WTC11 (cell line): ENCODE measurements at regions not wholly inside any gene's neighbourhood (a gene's known extent, or its start where the extent isn't known, plus 50 kb on each side); places are given as distances from the start of the nearest gene placed in this dataset.

Experiments
- ATF1 ChIP-seq: sonication (generic); formaldehyde crosslinking; IDR thresholded peaks from 2 replicates; pipeline ENCODE4 v1.8.1; 2023; ENCODE audit warnings: mild to moderate bottlenecking, moderate library complexity, missing genetic modification reagents
- CTCF ChIP-seq: fragments of 200-600 bp; IDR thresholded peaks from 2 replicates; pipeline ENCODE4 v1.8.0; 2022; ENCODE audit warnings: antibody characterized with exemption
- E2F5 ChIP-seq: sonication (generic); formaldehyde crosslinking; IDR thresholded peaks from 2 replicates; pipeline ENCODE4 v1.8.1; 2022; ENCODE audit warnings: mild to moderate bottlenecking, moderate library complexity, missing genetic modification reagents
- FOXK1 ChIP-seq: sonication (generic); formaldehyde crosslinking; IDR thresholded peaks from 2 replicates; pipeline ENCODE4 v1.8.0; 2022; ENCODE audit warnings: mild to moderate bottlenecking, moderate library complexity, missing genetic modification reagents
- JUN ChIP-seq: sonication (generic); formaldehyde crosslinking; IDR thresholded peaks from 2 replicates; pipeline ENCODE4 v1.8.0; 2023; ENCODE audit warnings: mild to moderate bottlenecking, missing genetic modification reagents
- MAX ChIP-seq: sonication (generic); formaldehyde crosslinking; IDR thresholded peaks from 2 replicates; pipeline ENCODE4 v1.8.0; 2022; ENCODE audit warnings: mild to moderate bottlenecking, missing genetic modification reagents

- TF ChIP-seq E2F5 (CRISPR knock-in tag) (no peak), MAX (CRISPR knock-in tag) (no peak), FOXK1 (CRISPR knock-in tag) (no peak), CTCF (no peak), ATF1 (CRISPR knock-in tag) (no peak), JUN (CRISPR knock-in tag) (no peak)
Observed at GRCh38 chrY:17067307-17067706, 812.7 kb downstream of the CDY2B start.
